GM12878 (cell line): ENCODE measurements at regions not wholly inside any gene's neighbourhood (a gene's known extent, or its start where the extent isn't known, plus 50 kb on each side); places are given as distances from the start of the nearest gene placed in this dataset.
"Not testable (repeated sequence)": the region's sequence is repeated elsewhere in the genome, so short reads cannot be mapped to it uniquely, and the experiment has no call there.

Source experiments
- ATAC-seq: fragments of 200-7000 bp; cut with Tn5 transposase; 3 replicates; pipeline ENCODE4 v1.9.1; 2020; ENCODE audit warnings: mild to moderate bottlenecking, moderate library complexity
- BruUV-seq: library from RNA; stranded (reverse); fragments of 400-500 nt; replicated peaks from 2 replicates; lab custom pipeline; 2021; lab: Mats Ljungman, UMichigan
- CTCF ChIA-PET: fragments of 300-600 bp; sonication (Branson Sonifier 250); formaldehyde crosslinking; extraction: SDS; loops from one replicate; lab custom pipeline; 2021; ENCODE audit warnings: inconsistent platforms; lab: Yijun Ruan, JAX
- POLR2A ChIA-PET: fragments of 350-600 bp; formaldehyde crosslinking; extraction: SDS; loops from one replicate; lab custom pipeline; 2021; ENCODE audit warnings: inconsistent platforms; lab: Charles Lee
- RAD21 ChIA-PET: fragments of 300-600 bp; sonication (Branson Sonifier 250); formaldehyde crosslinking; loops from one replicate; lab custom pipeline; 2023; ENCODE audit warnings: antibody characterized with exemption; ENCODE audit not compliant: unreplicated experiment; lab: Charles Lee
- SMC1A ChIA-PET: fragments of 300-600 bp; sonication (Branson Sonifier 250); formaldehyde crosslinking; loops from one replicate; lab custom pipeline; 2023; ENCODE audit not compliant: unreplicated experiment, uncharacterized antibody; lab: Charles Lee
- DNase-seq: peaks from one replicate; pipeline ENCODE4 v3.0.0-alpha.2; 2011; ENCODE audit warnings: low read depth, low spot score
- FAIRE-seq: peaks from 3 replicates; lab custom pipeline; 2011; peaks lifted over from hg19 to GRCh38; lab: Jason Lieb, UNC
- H2AFZ ChIP-seq: 2 replicates; pipeline ENCODE4 v1.6.0; 2011; ENCODE audit warnings: low read depth, low read length, control low read depth; ENCODE audit not compliant: control insufficient read depth
- H3K27ac ChIP-seq: 2 replicates; pipeline ENCODE4 v1.5.1; 2011; ENCODE audit warnings: control low read depth; ENCODE audit not compliant: control insufficient read depth, insufficient read depth
- H3K27me3 ChIP-seq, 2 experiments: replicated peaks in 1 of 2; 2 replicates each; pipeline versions ENCODE4 v1.6.0 to v1.6.1; 2011; ENCODE audit warnings: low read length in 1 of 2; ENCODE audit not compliant: control insufficient read depth in 2 of 2, insufficient read depth in 2 of 2
- H3K36me3 ChIP-seq, 2 experiments: 2 replicates each; pipeline ENCODE4 v1.5.1; 2011; ENCODE audit warnings: low read length in 1 of 2; ENCODE audit not compliant: control insufficient read depth in 2 of 2, insufficient read depth in 2 of 2
- H3K4me1 ChIP-seq: 2 replicates; pipeline ENCODE4 v1.6.1; 2011; ENCODE audit warnings: mild to moderate bottlenecking, low read length, moderate library complexity, mixed read lengths; ENCODE audit not compliant: control insufficient read depth, insufficient read depth
- H3K4me2 ChIP-seq: 2 replicates; pipeline ENCODE4 v1.6.0; 2011; ENCODE audit warnings: control low read depth; ENCODE audit not compliant: control insufficient read depth, insufficient read depth
- H3K4me3 ChIP-seq: fragments of 200-600 bp; sonication (generic); 2 replicates; pipeline ENCODE4 v1.5.1; 2016
- H3K79me2 ChIP-seq: 2 replicates; pipeline ENCODE4 v1.6.0; 2011; ENCODE audit warnings: low read length; ENCODE audit not compliant: control insufficient read depth, insufficient read depth
- H3K9ac ChIP-seq: 2 replicates; pipeline ENCODE4 v1.8.0; 2011; ENCODE audit warnings: low read length, control low read depth, mixed read lengths; ENCODE audit not compliant: control insufficient read depth, insufficient read depth
- H3K9me3 ChIP-seq: replicated peaks from 3 replicates; pipeline ENCODE4 v1.5.1; 2011; ENCODE audit warnings: mild to moderate bottlenecking, low read length; ENCODE audit not compliant: control insufficient read depth, insufficient read depth
- H4K20me1 ChIP-seq: 2 replicates; pipeline ENCODE4 v1.6.0; 2011; ENCODE audit not compliant: control insufficient read depth, insufficient read depth
- TARDBP ChIP-seq: IDR thresholded peaks from 2 replicates; pipeline ENCODE4 v1.6.1; 2016; ENCODE audit warnings: borderline replicate concordance
- ZNF384 ChIP-seq: IDR thresholded peaks from 2 replicates; pipeline ENCODE4 v1.6.1; 2012; ENCODE audit warnings: low read depth, mild to moderate bottlenecking, low read length, improper control_type of control experiment, borderline replicate concordance
- WGBS: methylation state at CpG from one replicate; pipeline ENCODE4 v1.1.6; 2016; ENCODE audit warnings: low lambda C conversion rate; ENCODE audit not compliant: insufficient replicate concordance, insufficient coverage; ENCODE audit errors: missing lambda C conversion rate; 5-methylcytosine and 5-hydroxymethylcytosine counted together
- in situ Hi-C: fragments of 300-500 bp; cut with MboI; formaldehyde crosslinking; loops from 9 replicates; pipeline ENCODE4 v1.14.3; 2018; ENCODE audit warnings: mixed read lengths
- intact Hi-C: fragments of 100-400 bp; cut with micrococcal nuclease; formaldehyde crosslinking; loops from one replicate; pipeline ENCODE4 v1.14.2; 2022; ENCODE audit not compliant: unreplicated experiment

DNA sequence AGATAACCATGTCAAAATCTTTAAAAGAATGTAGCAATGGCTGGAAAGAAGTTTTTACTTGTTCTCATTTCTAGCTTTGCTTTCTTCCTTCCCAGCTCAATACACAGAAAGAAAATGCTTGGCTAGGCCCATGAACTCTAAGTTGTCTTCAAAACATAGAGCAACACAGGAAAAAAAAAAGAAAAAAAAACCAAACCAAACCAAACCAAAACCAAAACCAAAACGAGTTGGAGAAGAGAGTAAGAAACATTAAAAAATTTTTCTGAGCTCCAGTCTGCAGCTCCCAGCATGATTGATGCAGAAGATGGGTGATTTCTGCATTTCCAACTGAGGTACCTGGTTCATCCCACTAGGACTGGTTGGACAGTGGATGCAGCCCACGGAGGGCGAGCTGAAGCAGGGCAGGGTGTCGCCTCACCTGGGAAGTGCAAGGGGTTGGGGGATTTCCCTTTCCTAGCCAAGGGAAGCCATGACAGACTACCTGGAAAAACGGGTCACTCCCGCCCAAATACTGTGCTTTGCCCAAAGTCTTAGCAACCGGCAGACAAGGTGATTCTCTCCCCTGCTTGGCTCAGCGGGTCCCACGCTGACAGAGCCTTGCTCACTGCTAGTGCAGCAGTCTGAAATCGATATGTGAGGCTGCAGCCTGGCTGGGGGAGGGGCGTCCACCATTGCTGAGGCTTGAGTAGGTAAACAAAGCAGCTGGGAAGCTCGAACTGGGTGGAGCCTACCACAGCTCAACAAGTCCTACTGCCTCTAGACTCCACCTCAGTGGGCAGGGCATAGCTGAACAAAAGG lies 81.1 kb upstream of the SYT10 start:
- H2AFZ ChIP-seq, DNase-seq, H3K27ac ChIP-seq, RAD21 ChIA-PET, in situ Hi-C loops, H3K27me3 ChIP-seq, BruUV-seq, H3K9ac ChIP-seq, H3K9me3 ChIP-seq, H3K4me1 ChIP-seq, intact Hi-C loops, H3K79me2 ChIP-seq, FAIRE-seq, H3K36me3 ChIP-seq, H4K20me1 ChIP-seq, ATAC-seq: not testable (repeated sequence)
- CTCF ChIA-PET: interaction anchor here (0.9 to 1.8 kb wide), 2 partner anchors 16 to 88 kb away, joined by 4 read pairs; no protein-coding TSS in a partner anchor
- Histone ChIP-seq H3K4me3 (0 out of 2 replicates have a peak overlapping the region, but pooled peaks have one; percentile 10), H3K4me2 (peak overlapping the region; percentile 13; the same call in 1 of the 2 replicates)
- POLR2A ChIA-PET: interaction anchor here (0.6 kb wide), 1 partner anchor 11 kb away, joined by 4 read pairs; no protein-coding TSS in a partner anchor
- SMC1A ChIA-PET: interaction anchor here (0.7 kb wide), 2 partner anchors 9 to 500 kb away, joined by 3 to 4 read pairs; no protein-coding TSS in a partner anchor
- 0 out of 2 replicates have a peak, but pooled peaks have one; percentile 9 for TF ChIP-seq ZNF384
- 27% methylated on average over 12 of the region's 12 CpGs for WGBS

- no peaks in the 10 kb centered on the region for H3K27me3 ChIP-seq
- DNase-seq (no peak), FAIRE-seq (no peak)
- ChIA-PET POLR2A (no interaction called here), SMC1A (interaction anchor here (0.8 kb wide), 1 partner anchor 54 kb away, joined by 3 read pairs; no protein-coding TSS in a partner anchor), CTCF (no interaction called here), RAD21 (no interaction called here)
- no peak overlapping the region for H3K4me3 ChIP-seq
- no peak overlapping the region for H3K9ac ChIP-seq
- H3K9me3 ChIP-seq: no peaks in the 10 kb centered on the region
- in situ Hi-C loops: no loop called here
- no peaks in the 10 kb centered on the region for H3K79me2 ChIP-seq
- no peaks in the 10 kb centered on the region for H3K4me1 ChIP-seq
- no peaks in the 10 kb centered on the region for H4K20me1 ChIP-seq
- no peak overlapping the region for H3K4me2 ChIP-seq
- no TSS peak for BruUV-seq
- 0% methylated on average over 2 of the region's 2 CpGs for WGBS
- no peak overlapping the region for H2AFZ ChIP-seq
- no peaks in the 10 kb centered on the region for H3K36me3 ChIP-seq
- H3K27ac ChIP-seq: no peak overlapping the region
- intact Hi-C loops: no loop called here
- TF ChIP-seq TARDBP: no peak
- TF ChIP-seq, all 136 proteins: peak for 0
- ATAC-seq: no peak
These were observed 89.4 kb upstream of the SYT10 start for GRCh38 chr12:33529031-33529430.
